Muscle of leg (tissue), 3 donors: ENCODE measurements at regions not wholly inside any gene's neighbourhood (a gene's known extent, or its start where the extent isn't known, plus 50 kb on each side); places are given as distances from the start of the nearest gene placed in this dataset.

Experiments used
- DNase-seq: peaks from one replicate; pipeline ENCODE4 v3.0.0; 2013
- H3K27ac ChIP-seq: one replicate; pipeline ENCODE4 v1.5.1; 2013; ENCODE audit warnings: mild to moderate bottlenecking, low read length, control low read depth
- H3K27me3 ChIP-seq: one replicate; pipeline ENCODE4 v1.6.1; 2013; ENCODE audit warnings: low read length; ENCODE audit not compliant: control insufficient read depth, insufficient read depth
- H3K36me3 ChIP-seq: one replicate; pipeline ENCODE4 v1.6.1; 2013; ENCODE audit warnings: low read length; ENCODE audit not compliant: control insufficient read depth, insufficient read depth
- H3K4me1 ChIP-seq: one replicate; pipeline ENCODE4 v1.6.1; 2013; ENCODE audit warnings: low read length; ENCODE audit not compliant: control insufficient read depth, insufficient read depth
- H3K4me3 ChIP-seq: one replicate; pipeline ENCODE4 v1.5.1; 2013; ENCODE audit warnings: low read length, control low read depth
- H3K9me3 ChIP-seq: replicated peaks from 2 replicates; pipeline ENCODE4 v1.6.1; 2013; ENCODE audit warnings: low read depth, low read length; ENCODE audit not compliant: control insufficient read depth
- WGBS: methylation state at CpG from one replicate; pipeline ENCODE4 v1.1.5; 2013; ENCODE audit warnings: missing lambda C conversion rate; ENCODE audit not compliant: insufficient coverage; 5-methylcytosine and 5-hydroxymethylcytosine counted together

DNA sequence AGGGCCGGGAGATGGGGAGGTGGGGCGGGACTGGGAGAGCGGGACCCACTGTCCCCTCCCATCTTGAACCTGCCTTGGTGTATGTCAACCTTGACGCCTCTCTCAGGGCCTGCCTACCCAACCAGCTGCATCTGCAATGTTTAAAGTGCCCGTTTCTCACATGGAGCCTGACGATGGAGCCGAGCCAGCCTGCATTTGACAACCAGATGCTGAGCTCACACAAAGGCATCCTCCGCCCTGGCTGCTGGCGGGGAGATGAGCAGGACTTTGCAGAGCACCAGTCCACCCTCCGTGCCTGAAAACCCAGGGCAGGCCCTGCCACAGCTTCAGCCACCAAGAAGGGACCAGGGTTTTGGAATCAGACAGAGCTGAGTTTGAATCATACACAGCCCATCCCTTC is 141.1 kb upstream of the SMIM23 start:
- H3K27me3 ChIP-seq = peaks cover 10% of the 10 kb centered on the region
- no peaks in the 10 kb centered on the region for H3K9me3 ChIP-seq
- no peaks in the 10 kb centered on the region for H3K36me3 ChIP-seq
- no peak overlapping the region for H3K4me3 ChIP-seq
- H3K27ac ChIP-seq = no peak overlapping the region
- DNase-seq = peak; percentile 73
- peaks cover 47% of the 10 kb centered on the region for H3K4me1 ChIP-seq
- WGBS = 63% methylated on average over 10 of the region's 10 CpGs

DNA sequence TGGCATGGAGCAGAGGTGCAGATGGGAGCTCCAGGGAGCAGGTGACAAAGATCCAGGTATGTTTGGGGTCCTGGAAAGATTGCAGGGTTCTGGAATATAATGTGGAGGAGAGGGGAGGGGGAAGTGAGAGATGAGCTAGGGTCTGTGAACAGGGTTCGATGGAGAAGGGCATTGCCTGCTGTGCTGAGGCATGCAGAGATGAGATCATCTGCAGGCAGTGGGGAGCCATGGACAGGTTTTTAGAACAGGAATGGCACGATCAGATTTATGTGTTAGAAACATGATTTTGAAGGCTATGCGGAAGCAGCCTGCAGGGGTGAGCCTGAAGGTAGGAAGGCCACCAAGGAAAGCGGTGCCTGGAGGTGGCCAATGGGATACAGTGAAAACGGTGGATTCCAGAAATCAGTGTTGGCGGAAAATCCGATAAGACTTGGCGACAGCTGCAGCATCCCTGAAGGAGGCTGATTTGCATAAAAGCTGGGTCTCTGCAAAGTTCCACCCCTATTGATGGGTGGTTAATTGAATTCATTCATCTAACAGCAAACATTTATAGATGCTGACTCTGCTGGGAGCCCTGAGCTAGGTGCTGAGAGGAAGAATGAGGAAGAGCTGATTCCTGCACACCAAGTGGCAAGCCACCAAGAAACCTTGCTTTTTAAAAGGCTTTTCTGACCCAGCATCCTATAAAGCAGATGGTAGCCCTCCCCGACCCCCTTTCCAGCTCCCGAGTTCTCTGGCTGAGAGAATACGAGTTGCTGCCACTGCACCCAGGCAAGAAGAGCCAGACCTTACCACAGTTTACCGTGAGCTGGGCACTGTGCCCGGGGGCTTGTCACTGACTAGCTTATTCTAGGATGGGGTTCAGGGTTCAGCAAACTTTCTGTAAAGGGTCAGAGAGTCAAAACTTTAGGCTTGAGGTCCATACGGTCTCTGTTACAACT is 139.2 kb upstream of the SMIM23 start:
- Histone ChIP-seq H3K4me1 (peaks cover 37% of the 10 kb centered on the region), H3K27me3 (peaks cover 10% of the 10 kb centered on the region), H3K27ac (no peak overlapping the region), H3K9me3 (no peaks in the 10 kb centered on the region), H3K36me3 (no peaks in the 10 kb centered on the region), H3K4me3 (no peak overlapping the region)
- DNase-seq = no peak
- 69% methylated on average over 7 of the region's 14 CpGs for WGBS

DNA sequence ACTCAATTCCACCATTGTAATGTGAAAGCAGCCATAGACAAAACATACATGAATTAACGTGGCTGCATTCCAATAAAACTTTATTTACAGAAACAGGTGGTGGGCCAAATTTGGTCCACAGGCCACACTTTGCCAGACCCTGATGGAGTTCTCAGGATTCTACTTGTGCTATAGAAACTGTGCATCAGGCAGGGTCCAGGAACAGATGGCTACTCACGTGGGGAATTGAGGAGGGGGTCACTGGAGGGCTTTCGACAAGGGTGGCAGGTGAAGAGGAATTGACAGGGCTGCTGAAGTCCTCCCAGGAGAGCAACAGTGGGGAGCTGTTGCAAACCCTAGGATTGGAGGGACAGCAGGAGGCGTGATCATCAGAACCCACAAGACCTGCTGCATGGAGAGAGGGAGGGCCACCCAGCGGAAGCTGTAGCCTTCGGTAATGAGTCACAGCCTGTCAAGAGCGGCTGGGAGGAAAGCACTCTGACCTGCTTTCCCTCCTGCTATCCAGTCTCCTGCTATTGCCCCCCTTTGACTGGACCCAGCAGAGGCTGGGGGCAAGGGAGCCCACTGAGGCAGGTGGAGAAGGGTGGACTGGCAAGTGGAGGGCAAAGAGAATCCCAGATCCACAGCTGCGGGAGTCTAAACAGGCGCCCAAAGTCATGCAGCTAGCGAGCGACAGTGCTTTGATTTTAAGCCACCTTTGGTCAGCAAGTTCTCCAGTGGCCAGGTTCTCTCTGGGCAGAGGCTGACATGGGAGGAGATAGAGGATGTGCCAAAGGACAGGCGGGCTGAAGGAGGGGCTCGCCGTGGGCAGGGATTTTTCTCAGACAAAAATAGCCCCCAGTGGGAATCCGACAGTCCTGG is 138.3 kb upstream of the SMIM23 start:
- H3K9me3 ChIP-seq = no peaks in the 10 kb centered on the region
- DNase-seq = no peak
- H3K27me3 ChIP-seq = peaks cover 10% of the 10 kb centered on the region
- no peak overlapping the region for H3K4me3 ChIP-seq
- peaks cover 37% of the 10 kb centered on the region for H3K4me1 ChIP-seq
- WGBS = 75% methylated on average over 11 of the region's 15 CpGs
- no peaks in the 10 kb centered on the region for H3K36me3 ChIP-seq
- H3K27ac ChIP-seq = no peak overlapping the region

GRCh38 chr5:171647904-171648260 is 137.7 kb upstream of the SMIM23 start:
- H3K36me3 ChIP-seq = no peaks in the 10 kb centered on the region
- no peak overlapping the region for H3K27ac ChIP-seq
- H3K4me3 ChIP-seq = no peak overlapping the region
- H3K27me3 ChIP-seq = peaks cover 10% of the 10 kb centered on the region
- peaks cover 37% of the 10 kb centered on the region for H3K4me1 ChIP-seq
- 84% methylated on average over 4 of the region's 4 CpGs for WGBS
- no peak for DNase-seq
- H3K9me3 ChIP-seq = no peaks in the 10 kb centered on the region

GRCh38 chr5:171648279-171649074 is 137.1 kb upstream of the SMIM23 start:
- H3K4me1 ChIP-seq = peaks cover 35% of the 10 kb centered on the region
- DNase-seq = no peak
- no peak overlapping the region for H3K27ac ChIP-seq
- 46% methylated on average over 7 of the region's 10 CpGs for WGBS
- H3K4me3 ChIP-seq = no peak overlapping the region
- peaks cover 10% of the 10 kb centered on the region for H3K27me3 ChIP-seq
- no peaks in the 10 kb centered on the region for H3K36me3 ChIP-seq
- no peaks in the 10 kb centered on the region for H3K9me3 ChIP-seq

- H3K4me3 ChIP-seq = no peak overlapping the region
- H3K36me3 ChIP-seq = no peaks in the 10 kb centered on the region
- no peak for DNase-seq
- WGBS = 80% methylated on average over 1 of the region's 3 CpGs
- peaks cover 10% of the 10 kb centered on the region for H3K27me3 ChIP-seq
- peaks cover 33% of the 10 kb centered on the region for H3K4me1 ChIP-seq
- no peak overlapping the region for H3K27ac ChIP-seq
- H3K9me3 ChIP-seq = no peaks in the 10 kb centered on the region
These were observed 136.6 kb upstream of the SMIM23 start for GRCh38 chr5:171649075-171649401.

- peak; percentile 68 for DNase-seq
- H3K27ac ChIP-seq = no peak overlapping the region
- peaks cover 28% of the 10 kb centered on the region for H3K4me1 ChIP-seq
- WGBS = 52% methylated on average over 4 of the region's 8 CpGs
- peaks cover 8% of the 10 kb centered on the region for H3K27me3 ChIP-seq
- H3K36me3 ChIP-seq = no peaks in the 10 kb centered on the region
- H3K9me3 ChIP-seq = no peaks in the 10 kb centered on the region
- no peak overlapping the region for H3K4me3 ChIP-seq
These were observed 135.0 kb upstream of the SMIM23 start for GRCh38 chr5:171650597-171650996.

GRCh38 chr5:171651102-171651501 is 134.5 kb upstream of the SMIM23 start:
- Histone ChIP-seq H3K4me3 (no peak overlapping the region), H3K36me3 (no peaks in the 10 kb centered on the region), H3K9me3 (no peaks in the 10 kb centered on the region), H3K27me3 (peaks cover 6% of the 10 kb centered on the region), H3K27ac (no peak overlapping the region), H3K4me1 (peaks cover 28% of the 10 kb centered on the region)
- WGBS = no CpG with 5 or more reads among the region's 3 CpGs
- no peak for DNase-seq

- Histone ChIP-seq H3K4me3 (no peak overlapping the region), H3K27ac (no peak overlapping the region), H3K9me3 (no peaks in the 10 kb centered on the region), H3K4me1 (peaks cover 2% of the 10 kb centered on the region), H3K36me3 (no peaks in the 10 kb centered on the region), H3K27me3 (no peaks in the 10 kb centered on the region)
- WGBS = 88% methylated on average over 1 of the region's 4 CpGs
- DNase-seq = no peak
These were observed 130.7 kb upstream of the SMIM23 start for GRCh38 chr5:171654881-171655280.

DNA sequence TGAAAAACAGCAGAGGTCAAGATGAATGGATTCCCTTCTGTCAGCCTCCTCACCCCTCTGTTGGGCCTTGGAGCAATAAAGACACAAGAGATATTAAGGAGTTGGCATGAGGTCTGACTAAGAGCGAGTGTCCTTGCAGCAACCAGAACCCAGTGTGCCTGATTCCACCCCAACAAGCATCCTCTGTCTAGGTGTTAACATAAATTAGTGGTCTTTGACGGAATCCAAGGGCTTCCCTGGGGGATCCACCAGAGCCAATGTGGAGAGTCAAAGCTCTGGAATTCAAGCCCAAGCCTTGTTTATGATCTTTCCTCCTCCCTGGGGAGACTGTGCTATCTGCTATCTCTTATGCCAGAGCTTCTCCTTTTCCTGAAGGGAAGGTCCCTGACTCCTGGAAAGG is 128.1 kb upstream of the SMIM23 start:
- Histone ChIP-seq H3K36me3 (no peaks in the 10 kb centered on the region), H3K9me3 (no peaks in the 10 kb centered on the region), H3K4me1 (peaks cover 11% of the 10 kb centered on the region), H3K27me3 (no peaks in the 10 kb centered on the region), H3K4me3 (no peak overlapping the region), H3K27ac (no peak overlapping the region)
- no peak for DNase-seq
- WGBS = no CpG with 5 or more reads among the region's 2 CpGs
